ENCODE measurements at regions not wholly inside any gene's neighbourhood (a gene's known extent, or its start where the extent isn't known, plus 50 kb on each side); places are given as distances from the start of the nearest gene placed in this dataset.
A peak's percentile ranks its signal among the peaks of the same experiment; 100 is the strongest.

GRCh38 chr18:34039611-34040010, 185.1 kb downstream of the NOL4 start:
- no peak for TF ChIP-seq CTCF (IDR thresholded peaks at IDR 0.05)

GRCh38 chr18:34039201-34039600, 185.5 kb downstream of the NOL4 start:
- no peak for TF ChIP-seq CTCF (IDR thresholded peaks at IDR 0.05)

DNA sequence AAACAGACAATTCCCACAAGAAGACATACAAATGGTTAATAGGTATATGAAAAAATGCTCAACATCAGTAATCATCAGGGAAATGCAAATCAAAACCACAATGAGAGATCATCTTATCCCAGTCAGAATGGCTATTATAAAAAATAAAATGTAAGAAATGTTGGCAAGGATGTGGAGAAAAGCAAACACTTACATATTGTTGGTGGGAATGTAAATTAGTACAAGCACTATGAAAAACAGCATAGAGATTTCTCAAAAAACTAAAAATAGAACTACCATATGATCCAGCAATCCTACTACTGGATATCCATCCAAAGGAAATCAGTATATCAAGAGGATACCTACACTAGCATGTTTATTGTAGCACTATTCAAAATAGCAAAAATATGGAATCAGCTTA, 186.6 kb downstream of the NOL4 start:
- TF ChIP-seq CTCF (IDR thresholded peaks at IDR 0.05) = no peak

- no peak for TF ChIP-seq CTCF (IDR thresholded peaks at IDR 0.05)
Observed at GRCh38 chr18:34033968-34034367, 190.7 kb downstream of the NOL4 start.

DNA sequence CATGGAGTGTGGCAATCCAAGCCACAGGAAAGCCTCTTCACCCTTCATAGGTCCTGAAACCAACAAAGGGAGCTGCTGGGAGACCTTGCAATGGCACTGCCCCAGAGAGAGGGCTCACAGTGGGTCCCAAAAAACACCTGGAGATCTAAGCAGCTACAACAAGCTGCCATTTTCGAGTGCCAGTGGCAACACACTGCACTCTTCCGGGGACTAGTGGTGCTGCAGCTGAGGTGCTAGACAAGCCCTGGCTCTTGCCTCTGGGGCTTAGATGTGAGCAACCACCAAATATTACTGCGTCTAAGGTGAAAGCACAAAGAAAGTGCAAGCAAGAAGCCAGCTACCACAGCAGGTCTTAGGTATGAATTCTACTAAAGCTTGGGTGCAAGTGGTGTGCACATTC, 192.9 kb downstream of the NOL4 start:
- TF ChIP-seq CTCF (IDR thresholded peaks at IDR 0.05) = peak; percentile 44

GRCh38 chr18:34028324-34028723, 196.4 kb downstream of the NOL4 start:
- TF ChIP-seq CTCF (IDR thresholded peaks at IDR 0.05) = no peak

- no peak for TF ChIP-seq CTCF (IDR thresholded peaks at IDR 0.05)
Observed at GRCh38 chr18:34025191-34025801, 199.4 kb downstream of the NOL4 start.

DNA sequence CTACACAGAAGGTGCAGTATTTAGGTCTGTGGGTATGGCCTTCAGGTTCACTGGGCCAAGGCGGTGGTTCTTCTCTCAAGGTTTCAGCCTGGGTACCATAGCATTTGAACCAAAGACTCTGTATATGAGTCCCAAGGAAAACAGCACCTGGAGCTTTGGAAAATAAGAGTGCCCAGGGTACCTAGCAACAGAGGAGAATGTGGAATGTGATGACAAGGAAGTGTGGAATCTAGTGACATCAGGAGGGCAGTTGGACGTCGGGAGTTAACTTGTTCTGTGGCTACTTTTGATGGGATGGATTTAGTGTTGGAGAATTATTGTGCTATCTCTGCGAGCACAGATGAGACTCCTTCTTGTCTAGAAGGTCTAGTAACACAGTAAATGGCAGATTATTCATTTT, 201.2 kb downstream of the NOL4 start:
- no peak for TF ChIP-seq CTCF (IDR thresholded peaks at IDR 0.05)
